HG03342 (cell line): ENCODE measurements at regions not wholly inside any gene's neighbourhood (a gene's known extent, or its start where the extent isn't known, plus 50 kb on each side); places are given as distances from the start of the nearest gene placed in this dataset.

Experiments
- ATAC-seq: cut with Tn5 transposase; IDR thresholded peaks from one replicate; pipeline ENCODE4 v1.9.1; 2021; ENCODE audit warnings: mild to moderate bottlenecking, moderate library complexity; ENCODE audit not compliant: unreplicated experiment

DNA sequence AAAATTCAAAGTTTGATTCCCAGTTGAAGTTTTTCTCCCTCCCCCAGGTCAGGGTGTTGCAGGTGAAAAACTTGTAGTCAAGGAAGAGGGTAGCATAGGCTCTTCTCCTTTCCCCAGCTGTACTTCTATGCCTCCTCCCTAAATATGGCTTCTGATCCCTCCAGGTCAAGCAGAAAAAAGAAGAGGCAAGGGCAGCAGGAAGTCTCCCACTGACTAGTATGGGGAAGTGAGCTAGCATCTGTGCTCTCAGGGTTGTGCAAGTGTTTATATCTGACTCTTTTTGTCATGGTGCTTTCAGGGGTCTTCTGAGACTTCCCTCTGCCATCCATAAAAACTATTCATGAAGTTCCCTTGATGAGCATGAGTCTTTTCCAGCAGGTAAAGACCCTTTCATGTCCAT is 76.0 kb downstream of the ATPSCKMT start:
- no peak for ATAC-seq

DNA sequence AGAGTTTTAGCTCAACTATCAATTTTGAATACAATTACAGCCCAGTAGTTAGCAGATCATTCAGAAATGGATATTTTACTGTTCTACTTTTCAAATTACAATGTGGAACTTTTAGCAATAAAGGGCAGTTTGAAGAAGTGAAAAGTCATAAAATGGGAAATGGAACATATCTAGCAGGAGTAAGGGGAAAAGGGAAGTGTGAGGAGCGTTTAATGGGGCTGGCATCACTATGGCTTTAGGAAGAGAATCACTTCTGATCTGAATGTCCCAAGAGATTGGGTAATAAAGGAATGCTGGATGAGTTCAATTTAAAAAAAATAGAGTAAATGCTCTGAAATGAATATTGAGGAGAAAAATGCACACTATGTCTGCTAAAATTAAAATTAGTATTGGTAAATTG is 77.4 kb downstream of the ATPSCKMT start:
- no peak for ATAC-seq

DNA sequence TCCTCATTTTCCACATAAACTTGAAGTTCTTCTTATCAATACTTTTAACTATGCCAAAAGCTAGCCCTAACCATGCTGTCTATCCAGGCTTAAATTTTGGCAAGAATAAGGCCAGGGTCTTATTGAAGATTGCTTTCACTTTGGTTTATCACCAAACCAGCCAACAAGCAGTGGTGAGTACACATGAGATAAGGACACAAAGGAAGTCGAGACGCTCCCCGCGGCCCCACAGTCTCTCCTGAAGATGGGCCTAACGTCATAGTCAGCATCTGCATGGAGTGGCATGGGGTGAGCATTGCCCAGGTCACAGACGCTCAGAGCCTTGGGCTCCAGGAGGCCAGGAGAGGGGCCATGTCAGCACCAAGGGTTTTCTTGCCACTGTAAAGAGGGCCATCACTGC is 80.3 kb downstream of the ATPSCKMT start:
- no peak for ATAC-seq

DNA sequence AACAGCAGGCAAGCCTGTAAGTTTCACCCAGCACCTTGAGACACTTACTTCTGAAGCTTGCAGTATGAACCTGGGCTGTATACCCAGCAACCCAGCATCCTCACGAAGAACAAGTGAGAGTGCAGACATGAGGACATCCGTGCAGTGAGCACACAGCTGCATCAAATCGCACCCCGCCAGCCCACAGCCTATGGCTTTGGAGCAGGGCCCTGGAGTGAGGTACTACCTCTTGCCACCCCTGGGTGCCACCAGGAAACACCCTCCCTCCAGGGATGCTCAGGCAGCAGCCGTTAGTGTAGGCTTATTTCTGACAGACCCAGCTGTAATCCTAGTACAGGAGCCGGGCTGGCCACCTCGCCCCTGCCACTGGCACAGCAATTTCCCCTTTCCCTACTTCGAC is 81.4 kb downstream of the ATPSCKMT start:
- ATAC-seq: no peak

DNA sequence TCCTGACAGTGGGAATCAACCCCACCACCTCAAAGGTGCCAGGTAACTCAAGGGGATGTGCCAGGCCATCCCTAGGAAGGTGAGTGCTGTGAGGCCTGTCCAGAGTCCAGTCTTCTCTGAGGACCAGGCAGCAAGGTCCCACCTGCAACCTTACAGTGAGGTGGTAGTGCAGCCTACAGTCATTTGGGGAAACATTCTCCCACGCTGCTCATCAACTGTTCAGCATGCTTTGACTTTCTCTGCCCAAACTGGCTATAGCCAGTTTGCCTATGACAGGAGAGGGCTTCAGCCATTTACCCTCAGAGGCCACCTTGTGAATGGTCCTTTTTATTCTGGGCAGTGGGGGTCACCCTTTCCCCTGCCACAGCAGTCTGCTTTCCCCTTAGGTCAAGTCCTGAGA is 81.9 kb downstream of the ATPSCKMT start:
- ATAC-seq: no peak

DNA sequence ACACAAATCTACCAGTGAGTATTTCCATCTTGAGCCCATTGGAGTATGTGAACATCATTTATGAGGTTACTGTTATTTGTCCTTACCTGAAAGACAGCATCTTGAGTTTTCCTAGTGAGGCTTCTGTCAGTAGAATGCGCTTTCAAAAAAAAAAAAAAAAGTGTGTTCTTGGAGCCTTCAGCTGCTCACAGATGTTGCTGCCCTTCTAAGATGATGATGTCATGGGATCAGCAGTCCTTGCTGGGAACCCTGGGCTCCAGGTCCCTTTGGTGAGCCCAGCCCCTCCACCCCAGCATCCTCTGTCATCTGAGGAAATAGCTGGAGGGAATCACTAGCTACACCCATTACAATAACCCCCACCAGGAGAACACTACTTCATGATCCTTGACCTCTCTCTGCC is 83.3 kb downstream of the ATPSCKMT start:
- ATAC-seq: no peak

DNA sequence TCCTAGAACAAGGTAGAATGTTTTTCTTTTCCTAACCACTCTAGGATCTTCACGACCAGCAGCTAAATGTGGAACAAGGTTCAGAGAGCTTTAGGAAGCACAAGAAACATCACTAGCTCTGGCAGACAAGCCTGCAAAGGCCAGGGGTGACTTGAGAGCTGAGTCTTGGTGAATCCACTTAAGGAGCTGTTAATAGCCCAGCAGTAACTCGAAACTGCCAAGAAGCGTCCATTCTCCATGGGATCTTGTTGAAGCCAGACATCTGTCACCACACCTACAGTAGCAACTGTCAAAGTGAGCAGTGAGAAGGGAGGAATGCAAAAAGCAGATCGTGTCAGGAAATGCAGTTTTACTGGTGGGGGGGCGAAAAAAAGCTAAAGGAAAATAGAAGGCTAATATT is 87.2 kb downstream of the ATPSCKMT start:
- ATAC-seq: no peak

DNA sequence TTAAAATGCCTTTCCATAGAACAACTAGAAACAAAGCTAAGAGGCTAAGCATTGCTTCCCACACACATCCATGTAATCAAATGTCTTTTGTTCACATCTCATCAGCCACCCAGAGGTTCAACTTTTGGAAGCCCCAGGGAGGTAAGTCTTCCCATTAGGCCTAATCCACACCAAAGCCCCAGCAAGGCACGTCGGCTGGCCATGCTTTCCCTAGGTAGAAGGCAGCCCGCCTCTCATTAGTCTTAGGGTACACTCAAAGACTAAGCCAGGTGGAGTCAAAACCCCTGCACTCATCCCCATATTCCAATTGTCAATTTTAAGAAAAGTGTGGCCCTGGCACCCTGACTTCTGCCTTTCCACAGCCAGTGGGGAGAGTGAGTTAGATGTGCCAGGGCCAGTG is 87.9 kb downstream of the ATPSCKMT start:
- no peak for ATAC-seq

DNA sequence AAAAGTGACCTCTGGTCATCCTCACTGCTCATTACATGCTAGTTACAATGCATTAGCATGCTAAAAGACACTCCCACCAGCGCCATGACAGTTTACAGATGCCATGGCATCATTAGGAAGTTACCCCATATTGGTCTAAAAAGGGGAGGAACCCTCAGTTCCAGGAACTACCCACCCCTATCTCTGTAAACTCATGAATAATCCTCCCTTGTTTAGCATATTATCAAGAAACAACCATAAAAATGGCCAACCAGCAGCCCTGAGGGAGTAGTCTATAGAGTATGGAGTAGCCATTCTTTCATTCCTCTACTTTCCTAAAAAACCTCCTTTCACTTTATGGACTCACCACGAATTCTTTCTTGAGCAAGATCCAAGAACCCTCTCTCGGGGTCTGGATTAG is 89.4 kb downstream of the ATPSCKMT start:
- ATAC-seq: no peak

DNA sequence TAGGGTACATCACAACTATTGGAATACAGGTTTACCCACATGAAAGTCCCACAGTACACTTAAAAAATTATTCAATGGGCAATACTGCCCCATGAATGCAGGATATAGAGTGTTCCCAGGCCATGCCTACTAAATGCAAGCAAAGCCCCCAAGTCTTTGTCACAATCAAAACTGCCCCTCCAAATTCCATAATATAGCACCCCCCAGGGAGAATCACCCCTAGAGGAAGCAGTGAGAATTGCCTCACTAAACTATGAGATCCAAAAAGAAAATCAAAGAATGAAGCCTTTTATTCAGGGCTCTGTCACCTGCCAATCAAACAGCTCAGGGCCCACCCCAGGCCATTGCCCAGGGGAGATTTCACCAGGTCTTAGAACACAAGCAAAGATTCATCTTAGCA is 90.8 kb downstream of the ATPSCKMT start:
- ATAC-seq: no peak

DNA sequence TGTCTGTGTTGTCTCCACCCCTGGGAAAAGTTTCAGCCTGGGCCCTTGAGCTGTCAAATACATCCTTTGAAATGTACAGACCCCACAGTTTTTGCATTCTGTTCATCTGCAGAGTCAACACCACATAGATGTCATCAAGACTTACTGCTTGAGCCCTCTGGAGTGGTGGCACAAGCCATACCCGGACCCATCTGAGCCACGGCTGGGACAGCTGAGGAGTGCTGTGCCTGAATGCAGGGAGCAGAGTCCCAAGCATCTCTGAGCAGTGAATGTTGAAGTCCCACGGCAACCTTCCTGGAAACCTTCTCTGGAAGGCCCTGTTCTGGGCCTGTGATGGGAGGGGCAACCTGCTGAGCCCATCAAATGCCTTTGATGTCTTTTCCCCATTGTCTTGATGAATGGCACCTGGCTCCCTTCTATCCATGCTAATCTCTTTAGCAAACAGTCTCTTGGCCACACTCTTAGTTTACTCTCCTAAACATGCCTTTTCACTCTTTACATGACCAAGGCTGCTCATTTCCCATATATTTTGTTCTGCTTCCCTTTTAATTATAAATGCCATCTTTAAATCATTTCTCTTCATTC is 92.5 kb downstream of the ATPSCKMT start:
- ATAC-seq: no peak

DNA sequence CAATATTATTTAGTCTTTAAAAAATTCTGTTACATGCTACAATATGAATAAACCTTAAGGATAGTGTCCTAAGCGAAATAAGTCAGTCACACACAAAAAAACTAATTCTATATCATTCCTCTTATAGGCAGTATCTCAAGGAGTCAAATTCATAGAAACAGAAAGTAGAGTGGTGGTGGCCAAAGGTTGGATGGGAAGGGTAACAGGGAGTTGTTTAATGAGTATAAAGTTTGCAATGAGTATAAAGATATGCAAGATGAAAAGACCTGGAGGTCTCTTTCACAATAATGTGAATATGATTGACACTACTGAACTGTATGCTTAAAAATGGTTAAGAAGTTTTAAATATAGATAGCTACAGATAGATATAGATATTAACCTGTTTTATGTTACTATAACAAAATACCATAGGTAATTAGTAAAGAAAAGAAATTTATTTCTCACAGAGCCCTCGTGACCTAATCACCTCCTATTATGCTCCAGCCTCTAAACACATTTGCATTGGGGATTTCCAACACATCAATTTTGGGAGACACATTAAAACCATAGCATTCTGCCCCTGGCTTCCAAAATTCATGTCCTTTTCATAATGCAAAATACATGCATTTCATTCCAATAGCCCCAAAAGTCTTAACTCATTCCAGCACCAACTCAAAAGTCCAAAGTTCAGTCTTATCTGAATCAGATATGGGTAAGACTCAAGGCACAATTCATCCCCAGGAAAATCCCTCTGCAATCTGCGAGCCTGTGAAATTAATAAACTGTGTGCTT is 93.6 kb downstream of the ATPSCKMT start:
- no peak for ATAC-seq

DNA sequence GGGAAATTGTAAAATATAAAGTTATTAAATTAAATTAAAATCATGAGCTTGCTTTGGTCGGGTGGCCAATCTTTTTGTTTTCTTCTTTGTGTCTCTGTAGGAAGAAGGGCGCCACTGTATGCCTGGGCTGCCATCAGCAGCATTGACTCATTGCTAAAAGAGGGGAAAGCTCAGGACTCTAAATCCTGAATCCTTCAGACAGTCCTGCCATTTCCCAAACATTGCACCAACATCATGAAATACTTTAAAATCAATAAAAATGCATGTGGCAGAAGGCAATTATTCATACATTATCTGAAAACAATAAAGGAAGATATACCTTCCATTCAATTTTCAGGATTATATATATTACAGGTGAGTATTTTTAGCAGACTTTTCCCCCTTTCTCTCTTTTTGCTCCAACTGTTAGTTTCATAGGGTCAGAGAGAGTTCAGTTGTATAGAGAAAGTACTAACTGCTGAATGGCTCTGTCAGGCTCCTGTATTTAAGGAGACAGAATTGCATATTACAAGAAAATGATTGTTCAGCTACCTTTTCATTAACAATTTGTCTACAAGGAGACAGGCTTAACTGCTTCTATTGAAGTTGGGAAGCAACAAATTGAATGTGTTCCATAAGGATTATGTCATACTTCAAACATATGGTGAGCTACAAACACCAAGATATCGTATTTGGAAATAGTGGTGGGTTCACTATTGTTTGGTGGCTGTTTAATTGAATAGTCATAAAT is 95.7 kb downstream of the ATPSCKMT start:
- no peak for ATAC-seq

DNA sequence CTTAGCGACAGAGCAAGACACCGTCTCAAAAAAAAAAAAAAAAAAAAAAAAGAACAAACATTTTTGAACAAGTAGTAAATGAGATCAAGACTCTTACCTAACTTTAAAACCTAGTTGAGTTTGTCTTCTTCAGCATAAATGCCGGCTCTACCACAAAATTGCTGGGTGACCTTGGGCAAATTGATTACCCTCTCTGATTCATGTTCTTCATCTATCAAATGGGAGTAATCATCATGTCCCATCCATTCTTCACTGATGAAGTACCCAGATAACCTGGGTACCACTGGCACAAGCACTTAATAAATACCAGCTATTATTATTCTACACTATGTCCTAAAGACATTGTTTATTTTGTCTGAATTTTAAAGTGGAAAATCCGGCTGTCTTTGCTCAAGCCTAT is 96.3 kb downstream of the ATPSCKMT start:
- no peak for ATAC-seq

DNA sequence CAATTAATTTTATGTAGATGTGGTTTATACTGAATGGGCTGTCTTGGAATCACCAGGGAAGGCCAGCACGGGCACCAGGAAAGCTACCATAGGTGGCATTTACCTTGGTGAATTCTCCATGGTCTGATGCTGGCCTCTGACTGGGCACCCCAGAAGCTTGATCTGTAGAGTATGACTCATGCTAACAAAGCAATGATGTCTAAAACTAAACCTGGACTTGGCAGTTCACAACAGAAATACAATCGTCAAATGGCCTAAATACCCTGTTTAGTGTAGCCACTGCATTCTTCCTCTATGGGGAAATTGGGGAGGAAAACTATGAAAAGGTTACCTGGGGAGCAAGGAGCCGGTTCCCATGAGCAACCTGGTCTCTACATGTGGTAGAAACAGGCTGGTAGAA is 98.0 kb downstream of the ATPSCKMT start:
- ATAC-seq: no peak

DNA sequence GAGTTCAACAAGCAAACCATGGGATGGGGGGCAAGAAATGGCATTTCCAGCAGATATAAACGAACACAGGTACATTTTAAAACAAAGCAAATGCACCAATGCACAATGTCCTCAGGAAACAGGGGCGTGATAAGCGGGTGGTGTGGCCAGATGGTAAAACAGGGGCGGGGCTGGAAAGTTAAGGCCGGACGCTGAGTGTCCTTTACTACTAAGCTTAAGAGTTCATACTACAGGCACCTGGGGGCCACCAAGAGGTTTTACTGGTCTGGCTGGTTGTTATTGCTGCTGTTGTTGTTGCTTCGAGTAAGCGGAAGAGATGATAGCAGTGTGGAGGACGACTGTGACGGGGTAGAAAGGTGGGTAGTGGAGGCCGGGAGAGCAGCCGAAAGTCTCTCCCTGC is 99.8 kb downstream of the ATPSCKMT start:
- no peak for ATAC-seq

DNA sequence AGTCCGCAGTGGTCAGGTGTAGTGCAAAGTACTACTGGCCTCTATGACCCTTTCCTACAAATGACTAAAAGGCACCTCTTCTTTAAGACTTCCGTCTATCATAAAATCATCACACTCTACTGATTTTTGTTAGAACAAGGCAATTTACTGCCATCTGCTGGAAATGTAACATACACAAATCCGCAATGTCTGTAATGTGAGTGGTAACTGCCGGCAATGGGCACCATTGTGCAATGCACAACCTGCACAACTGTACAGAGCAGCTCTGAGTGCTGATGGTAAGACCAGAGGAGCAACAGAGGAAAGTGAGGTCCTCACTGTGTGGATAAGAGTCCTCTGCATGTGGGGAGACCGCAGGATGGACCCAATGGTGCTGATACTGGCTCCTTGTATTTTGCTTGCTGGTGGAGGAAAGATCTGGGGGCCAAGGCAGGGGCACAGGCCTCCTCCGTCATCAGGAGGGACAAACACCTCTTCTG is 103.7 kb downstream of the ATPSCKMT start:
- ATAC-seq: no peak

DNA sequence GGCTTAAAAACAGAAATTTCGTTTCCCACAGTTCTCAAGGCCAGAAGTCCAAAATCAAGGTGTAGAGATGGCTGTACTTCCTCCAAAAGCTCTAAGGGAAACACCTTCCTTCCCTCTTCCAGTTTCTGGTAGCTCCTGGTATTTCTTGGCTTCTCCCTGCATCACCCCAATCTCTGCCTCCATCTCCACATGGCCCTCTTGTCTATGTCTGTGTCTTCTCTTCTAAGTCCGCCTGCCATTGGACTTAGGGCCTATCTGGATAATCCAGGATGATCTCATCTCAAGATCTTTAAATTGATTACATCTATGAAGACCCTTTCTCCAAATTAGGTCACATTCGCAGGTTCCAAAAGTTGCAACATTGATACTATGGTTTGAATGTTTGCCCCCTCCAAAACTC is 105.6 kb downstream of the ATPSCKMT start:
- no peak for ATAC-seq

DNA sequence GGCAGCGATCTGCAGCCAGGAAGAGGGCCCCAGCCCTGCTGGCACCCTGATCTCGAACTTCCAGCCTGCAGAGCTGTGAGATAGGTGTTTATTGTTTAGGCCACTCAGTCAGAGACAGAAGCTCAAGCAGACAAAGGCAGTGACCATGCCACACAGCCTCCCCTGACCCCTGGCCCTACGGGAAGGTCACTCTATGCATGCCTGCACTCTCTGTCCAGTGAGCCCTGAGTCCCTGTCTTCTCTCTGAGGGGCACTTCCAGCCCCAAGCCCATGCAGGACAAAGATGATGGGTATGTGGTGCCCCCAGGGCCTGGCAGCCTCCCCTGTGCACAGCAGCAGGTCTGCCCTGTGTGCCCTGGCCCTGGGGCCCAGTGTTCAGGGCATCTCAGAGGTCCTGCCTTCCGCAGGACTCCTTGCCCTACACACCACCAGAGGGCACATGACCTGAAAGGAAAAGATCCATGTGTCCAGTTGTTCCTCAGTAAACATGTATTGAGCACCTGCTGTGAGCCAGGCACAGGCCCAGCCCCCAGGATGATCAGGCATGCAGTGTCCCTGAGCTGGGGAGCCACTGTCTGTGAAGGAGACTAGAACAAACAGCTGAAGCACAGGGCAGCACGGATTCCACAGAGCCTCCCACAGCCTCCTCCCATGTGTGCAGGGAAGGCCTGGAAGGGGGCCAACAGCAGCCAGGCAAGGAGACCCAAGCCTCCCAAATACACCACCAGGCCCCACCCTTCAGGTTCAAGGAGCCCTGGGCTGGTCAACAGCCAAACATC is 109.3 kb downstream of the ATPSCKMT start:
- ATAC-seq: no peak

DNA sequence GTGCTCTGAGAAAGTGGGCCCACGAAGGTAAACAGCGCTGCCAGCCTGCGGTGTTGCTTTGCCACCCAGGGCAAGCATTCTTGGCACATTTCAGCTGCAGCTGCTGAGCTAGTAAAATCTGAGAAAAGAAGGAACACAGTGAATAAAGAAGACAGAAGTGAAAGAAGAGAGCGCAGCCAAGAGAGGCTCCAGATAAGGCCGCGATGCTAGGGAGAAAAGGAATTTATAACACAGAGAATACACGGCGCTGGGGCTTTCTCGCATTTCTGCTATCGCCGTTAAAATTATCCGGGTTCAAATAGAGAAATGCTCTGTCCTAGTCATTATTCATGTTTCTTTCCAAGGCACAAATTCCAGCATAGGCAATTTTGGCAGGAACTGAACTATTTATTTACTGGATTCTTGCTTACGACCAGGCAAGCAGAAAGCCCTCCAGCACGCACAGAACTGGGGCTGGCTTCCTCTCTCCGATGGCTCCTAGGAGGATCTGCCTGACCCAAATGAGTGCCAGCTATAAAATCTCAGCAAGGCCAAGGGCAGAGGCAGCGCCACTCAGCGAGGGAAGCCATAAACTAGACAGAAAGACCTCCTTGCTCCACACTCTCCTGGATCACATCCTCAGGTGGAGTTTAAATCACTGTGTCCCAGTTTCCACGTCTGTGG is 111.2 kb downstream of the ATPSCKMT start:
- ATAC-seq: no peak

DNA sequence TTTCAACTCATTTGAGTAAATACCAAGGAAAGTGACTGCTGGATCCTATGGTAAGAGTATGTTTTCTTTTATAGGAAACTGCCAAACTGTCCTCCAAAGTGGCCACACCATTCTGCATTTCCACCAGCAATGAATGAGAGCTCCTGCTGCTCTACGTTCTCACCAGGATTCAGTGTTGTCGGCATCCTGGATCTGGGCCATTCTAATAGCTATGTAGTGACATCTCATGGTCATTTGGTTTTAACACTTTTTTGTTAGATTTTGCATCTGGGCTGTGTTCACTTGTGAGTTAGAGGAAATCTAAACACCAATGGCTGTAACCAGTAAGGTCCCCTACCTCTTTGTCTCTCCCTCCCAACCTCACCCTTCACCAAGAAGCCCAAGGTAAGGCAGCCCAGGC is 115.9 kb downstream of the ATPSCKMT start:
- ATAC-seq: no peak
